Urinary bladder (tissue), 3 donors: ENCODE measurements at regions not wholly inside any gene's neighbourhood (a gene's known extent, or its start where the extent isn't known, plus 50 kb on each side); places are given as distances from the start of the nearest gene placed in this dataset.

Source experiments
- DNase-seq: peaks from one replicate; pipeline ENCODE4 v3.0.0-alpha.2; 2015; ENCODE audit errors: extremely low spot score
- H3K27ac ChIP-seq: one replicate; pipeline ENCODE4 v1.5.1; 2013; ENCODE audit warnings: low read depth, mild to moderate bottlenecking, moderate library complexity
- H3K36me3 ChIP-seq: one replicate; pipeline ENCODE4 v1.6.1; 2013; ENCODE audit warnings: mild to moderate bottlenecking, moderate library complexity; ENCODE audit not compliant: insufficient read depth
- H3K4me1 ChIP-seq: one replicate; pipeline ENCODE4 v1.6.1; 2013; ENCODE audit warnings: mild to moderate bottlenecking, moderate library complexity; ENCODE audit not compliant: insufficient read depth
- H3K4me3 ChIP-seq: one replicate; pipeline ENCODE4 v1.5.1; 2013; ENCODE audit warnings: low read depth, low read length
- WGBS: extraction: QIAGEN DNeasy Blood & Tissue Kit; methylation state at CpG from one replicate; pipeline ENCODE4 v1.1.7; 2013; 5-methylcytosine and 5-hydroxymethylcytosine counted together
- donor health status: healthy with polysubstance abuse.
- donor health status: healthy.

- Histone ChIP-seq H3K4me3 (no peak overlapping the region), H3K4me1 (no peaks in the 10 kb centered on the region), H3K36me3 (no peaks in the 10 kb centered on the region), H3K27ac (no peak overlapping the region)
- DNase-seq: no peak
- WGBS: 78% methylated on average over 5 of the region's 5 CpGs
Observed at GRCh38 chr20:57004416-57004815, 262.0 kb downstream of the BMP7 start.

- Histone ChIP-seq H3K36me3 (no peaks in the 10 kb centered on the region), H3K4me1 (no peaks in the 10 kb centered on the region), H3K4me3 (no peak overlapping the region), H3K27ac (no peak overlapping the region)
- no peak for DNase-seq
- WGBS: 45% methylated on average over 12 of the region's 12 CpGs
Observed at GRCh38 chr20:57004951-57005933, 261.2 kb downstream of the BMP7 start.

GRCh38 chr20:57006411-57007170, 259.9 kb downstream of the BMP7 start:
- DNase-seq: no peak
- Histone ChIP-seq H3K36me3 (no peaks in the 10 kb centered on the region), H3K27ac (no peak overlapping the region), H3K4me1 (no peaks in the 10 kb centered on the region), H3K4me3 (no peak overlapping the region)
- WGBS: 32% methylated on average over 11 of the region's 11 CpGs

GRCh38 chr20:57007171-57007540, 259.3 kb downstream of the BMP7 start:
- Histone ChIP-seq H3K4me3 (no peak overlapping the region), H3K4me1 (no peaks in the 10 kb centered on the region), H3K27ac (no peak overlapping the region), H3K36me3 (no peaks in the 10 kb centered on the region)
- DNase-seq: no peak
- WGBS: 84% methylated on average over 3 of the region's 3 CpGs

GRCh38 chr20:57008217-57008616, 258.2 kb downstream of the BMP7 start:
- DNase-seq: no peak
- WGBS: 27% methylated on average over 3 of the region's 3 CpGs
- Histone ChIP-seq H3K4me3 (no peak overlapping the region), H3K27ac (no peak overlapping the region), H3K4me1 (no peaks in the 10 kb centered on the region), H3K36me3 (no peaks in the 10 kb centered on the region)

GRCh38 chr20:57009355-57009754, 257.1 kb downstream of the BMP7 start:
- H3K36me3 ChIP-seq: no peaks in the 10 kb centered on the region
- no peaks in the 10 kb centered on the region for H3K4me1 ChIP-seq
- WGBS: 89% methylated on average over 3 of the region's 3 CpGs
- no peak overlapping the region for H3K4me3 ChIP-seq
- H3K27ac ChIP-seq: no peak overlapping the region
- no peak for DNase-seq

- DNase-seq: no peak
- Histone ChIP-seq H3K36me3 (no peaks in the 10 kb centered on the region), H3K4me3 (no peak overlapping the region), H3K27ac (no peak overlapping the region), H3K4me1 (no peaks in the 10 kb centered on the region)
- 82% methylated on average over 7 of the region's 7 CpGs for WGBS
Observed at GRCh38 chr20:57009775-57010174, 256.7 kb downstream of the BMP7 start.

- DNase-seq: no peak
- Histone ChIP-seq H3K4me1 (no peaks in the 10 kb centered on the region), H3K36me3 (no peaks in the 10 kb centered on the region), H3K27ac (no peak overlapping the region), H3K4me3 (no peak overlapping the region)
- WGBS: 89% methylated on average over 6 of the region's 6 CpGs
Observed at GRCh38 chr20:57012691-57013090, 253.8 kb downstream of the BMP7 start.

GRCh38 chr20:57013217-57013616, 253.2 kb downstream of the BMP7 start:
- no peak overlapping the region for H3K4me3 ChIP-seq
- no peaks in the 10 kb centered on the region for H3K4me1 ChIP-seq
- WGBS: 37% methylated on average over 1 of the region's 1 CpG
- H3K27ac ChIP-seq: no peak overlapping the region
- no peak for DNase-seq
- no peaks in the 10 kb centered on the region for H3K36me3 ChIP-seq

GRCh38 chr20:57013741-57014140, 252.7 kb downstream of the BMP7 start:
- Histone ChIP-seq H3K36me3 (no peaks in the 10 kb centered on the region), H3K4me1 (no peaks in the 10 kb centered on the region), H3K27ac (no peak overlapping the region), H3K4me3 (no peak overlapping the region)
- WGBS: 4% methylated on average over 19 of the region's 19 CpGs
- DNase-seq: no peak

- no peak overlapping the region for H3K27ac ChIP-seq
- 25% methylated on average over 9 of the region's 9 CpGs for WGBS
- no peaks in the 10 kb centered on the region for H3K4me1 ChIP-seq
- H3K4me3 ChIP-seq: no peak overlapping the region
- DNase-seq: no peak
- H3K36me3 ChIP-seq: no peaks in the 10 kb centered on the region
Observed at GRCh38 chr20:57020364-57020763, 246.1 kb downstream of the BMP7 start.

- Histone ChIP-seq H3K36me3 (no peaks in the 10 kb centered on the region), H3K4me1 (no peaks in the 10 kb centered on the region), H3K4me3 (no peak overlapping the region), H3K27ac (no peak overlapping the region)
- DNase-seq: no peak
- 64% methylated on average over 6 of the region's 6 CpGs for WGBS
Observed at GRCh38 chr20:57022306-57022705, 244.1 kb downstream of the BMP7 start.

- Histone ChIP-seq H3K36me3 (no peaks in the 10 kb centered on the region), H3K4me3 (no peak overlapping the region), H3K27ac (no peak overlapping the region), H3K4me1 (no peaks in the 10 kb centered on the region)
- no peak for DNase-seq
- 80% methylated on average over 2 of the region's 2 CpGs for WGBS
Observed at GRCh38 chr20:57023007-57023406, 243.4 kb downstream of the BMP7 start.

- no peak overlapping the region for H3K4me3 ChIP-seq
- H3K4me1 ChIP-seq: no peaks in the 10 kb centered on the region
- H3K36me3 ChIP-seq: no peaks in the 10 kb centered on the region
- DNase-seq: no peak
- WGBS: 95% methylated on average over 9 of the region's 9 CpGs
- H3K27ac ChIP-seq: no peak overlapping the region
Observed at GRCh38 chr20:57023997-57024396, 242.4 kb downstream of the BMP7 start.
